B cell (primary cell): ENCODE measurements at regions not wholly inside any gene's neighbourhood (a gene's known extent, or its start where the extent isn't known, plus 50 kb on each side); places are given as distances from the start of the nearest gene placed in this dataset.

ENCODE experiments used
- ATAC-seq: fragments of 200-7000 bp; cut with Tn5 transposase; one replicate; pipeline ENCODE4 v1.10.0; 2021; ENCODE audit warnings: low read depth, mild to moderate bottlenecking, moderate number of reproducible peaks, moderate library complexity
- CTCF ChIA-PET: fragments of 350-600 bp; sonication (Branson Sonifier 250); formaldehyde crosslinking; loops from one replicate; lab custom pipeline; 2021; ENCODE audit warnings: antibody characterized with exemption, inconsistent platforms; lab: Charles Lee
- POLR2A ChIA-PET: fragments of 350-600 bp; sonication (Branson Sonifier 250); formaldehyde crosslinking; loops from one replicate; lab custom pipeline; 2021; ENCODE audit warnings: antibody characterized with exemption; lab: Charles Lee
- DNase-seq: peaks from one replicate; pipeline ENCODE4 v3.0.0; 2013
- H2AFZ ChIP-seq: 2 replicates; pipeline ENCODE4 v1.6.1; 2012; ENCODE audit warnings: mild to moderate bottlenecking, low read depth, low read length; ENCODE audit not compliant: insufficient read depth, poor library complexity, severe bottlenecking
- H3K27ac ChIP-seq, 2 donors: 1 replicate in 1 of 2; 2 replicates in 1 of 2; pipeline ENCODE4 v1.5.1; 2012 to 2013; ENCODE audit warnings: low read length in 2 of 2, mild to moderate bottlenecking in 2 of 2, moderate library complexity in 1 of 2
- H3K27me3 ChIP-seq, 4 experiments: fragments of 200-600 bp in 1 of 4; sonication (generic) in 1 of 4; replicated peaks in 1 of 4; 1 replicate in 2 of 4; 2 replicates in 2 of 4; pipeline versions ENCODE4 v1.6.1 to v1.7.0; 2013 to 2016; ENCODE audit warnings: low read length in 3 of 4, mild to moderate bottlenecking in 2 of 4, mixed read lengths in 1 of 4, moderate library complexity in 1 of 4; ENCODE audit not compliant: insufficient read depth in 4 of 4, control insufficient read depth in 3 of 4; ENCODE audit errors: control extremely low read depth in 1 of 4
- H3K36me3 ChIP-seq, 2 experiments: replicated peaks in 1 of 2; 1 replicate in 1 of 2; 2 replicates in 1 of 2; pipeline versions ENCODE4 v1.6.1 to v1.7.1; 2013; ENCODE audit warnings: low read length in 1 of 2; ENCODE audit not compliant: insufficient read depth in 2 of 2, control insufficient read depth in 1 of 2; ENCODE audit errors: control extremely low read depth in 1 of 2, extremely low read depth in 1 of 2
- H3K4me1 ChIP-seq, 2 donors: fragments of 200-600 bp in 1 of 2; sonication (generic) in 1 of 2; 1 replicate in 1 of 2; 2 replicates in 1 of 2; pipeline versions ENCODE4 v1.5.1 to v1.6.1; 2013 to 2017; ENCODE audit warnings: low read length in 2 of 2; ENCODE audit not compliant: control insufficient read depth in 2 of 2, insufficient read depth in 2 of 2
- H3K4me2 ChIP-seq: replicated peaks from 2 replicates; pipeline ENCODE3; 2012; ENCODE audit warnings: mild to moderate bottlenecking, low read depth, low read length; ENCODE audit not compliant: poor library complexity, severe bottlenecking
- H3K4me3 ChIP-seq, 5 experiments: fragments of 200-600 bp in 1 of 5; sonication (generic) in 1 of 5; 1 replicate in 3 of 5; 2 replicates in 2 of 5; pipeline versions ENCODE4 v1.5.1 to v1.7.0; 2011 to 2016; ENCODE audit warnings: low read length in 4 of 5, mild to moderate bottlenecking in 4 of 5, low read depth in 2 of 5, control low read depth in 1 of 5, moderate library complexity in 1 of 5; ENCODE audit not compliant: insufficient read depth in 1 of 5; ENCODE audit errors: control extremely low read depth in 1 of 5, extremely low read depth in 1 of 5
- H3K79me2 ChIP-seq: fragments of 200-600 bp; sonication (generic); one replicate; pipeline ENCODE4 v1.6.0; 2016; ENCODE audit warnings: low read length; ENCODE audit not compliant: control insufficient read depth, insufficient read depth
- H3K9ac ChIP-seq: fragments of 200-600 bp; sonication (generic); 2 replicates; pipeline ENCODE4 v1.6.1; 2017; ENCODE audit warnings: mild to moderate bottlenecking, low read length, moderate library complexity
- H3K9me3 ChIP-seq, 3 donors: one replicate each; pipeline versions ENCODE4 v1.6.1 to v1.7.1; 2013; ENCODE audit warnings: low read length in 2 of 3; ENCODE audit not compliant: control insufficient read depth in 2 of 3, insufficient read depth in 1 of 3; ENCODE audit errors: control extremely low read depth in 1 of 3
- H4K20me1 ChIP-seq: 2 replicates; pipeline ENCODE4 v1.6.0; 2012; ENCODE audit warnings: mild to moderate bottlenecking, low read length; ENCODE audit not compliant: insufficient read depth, control insufficient read depth, poor library complexity, severe bottlenecking
- H3K27ac Mint-ChIP-seq: one replicate; pipeline ENCODE4 v1.8.0; 2021; ENCODE audit warnings: mixed read lengths
- H3K27me3 Mint-ChIP-seq: one replicate; pipeline ENCODE4 v1.8.0; 2021; ENCODE audit warnings: mixed read lengths
- H3K4me1 Mint-ChIP-seq: one replicate; pipeline ENCODE4 v1.8.0; 2021; ENCODE audit warnings: mixed read lengths
- H3K4me3 Mint-ChIP-seq: one replicate; pipeline ENCODE4 v1.8.0; 2021; ENCODE audit warnings: mixed read lengths
- H3K9me3 Mint-ChIP-seq: one replicate; pipeline ENCODE4 v1.8.0; 2022; ENCODE audit warnings: mixed read lengths; ENCODE audit not compliant: insufficient read depth
- EZH2 ChIP-seq: IDR thresholded peaks from 2 replicates; pipeline ENCODE4 v1.6.1; 2012; ENCODE audit warnings: borderline replicate concordance, low read depth, mild to moderate bottlenecking, moderate library complexity, low read length; ENCODE audit not compliant: insufficient read depth, poor library complexity, severe bottlenecking
- WGBS: methylation state at CpG from one replicate; pipeline ENCODE4 v1.1.5; 2013; ENCODE audit warnings: missing lambda C conversion rate; ENCODE audit not compliant: insufficient coverage; 5-methylcytosine and 5-hydroxymethylcytosine counted together
- intact Hi-C: fragments of 100-400 bp; cut with micrococcal nuclease; formaldehyde crosslinking; loops from one replicate; pipeline ENCODE4 v1.10.0; 2022
- TF ChIP-seq, protein P1 (sequence below): fragments of 200-600 bp; IDR thresholded peaks from one replicate; pipeline ENCODE4 v1.8.0; 2022; ENCODE audit warnings: antibody characterized with exemption, mild to moderate bottlenecking

DNA sequence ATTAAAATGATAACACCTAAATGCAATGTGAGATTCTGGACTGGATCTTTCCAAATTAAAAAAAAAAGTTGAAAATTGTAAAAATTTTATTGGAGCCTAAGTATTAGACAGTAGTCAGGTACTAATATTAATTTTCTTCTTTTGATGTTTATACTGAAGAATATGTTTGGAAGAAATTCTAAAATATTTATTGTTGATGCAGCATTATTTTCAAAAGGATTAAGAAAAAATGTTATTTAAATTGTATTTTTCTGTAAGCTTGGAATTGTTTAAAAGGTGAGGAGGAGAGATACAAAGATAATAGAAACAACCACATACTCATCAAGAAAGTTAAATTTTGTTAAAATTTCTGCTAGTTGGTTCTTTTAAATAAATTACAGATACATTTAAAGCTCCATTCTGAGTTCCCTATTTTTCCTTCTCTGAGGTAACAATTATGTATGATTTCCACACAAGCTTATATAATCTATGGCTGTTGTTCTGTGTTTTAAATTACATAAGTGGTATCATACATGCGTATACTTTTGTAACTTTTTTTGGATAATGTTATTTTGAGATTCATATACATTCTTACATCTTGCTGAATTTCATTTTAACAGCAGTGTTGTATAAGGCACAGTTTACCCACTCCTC, 180.3 kb upstream of the RGS18 start:
- no peak overlapping the region for H3K4me3 Mint-ChIP-seq
- no CpG with 5 or more reads among the region's 1 CpG for WGBS

DNA sequence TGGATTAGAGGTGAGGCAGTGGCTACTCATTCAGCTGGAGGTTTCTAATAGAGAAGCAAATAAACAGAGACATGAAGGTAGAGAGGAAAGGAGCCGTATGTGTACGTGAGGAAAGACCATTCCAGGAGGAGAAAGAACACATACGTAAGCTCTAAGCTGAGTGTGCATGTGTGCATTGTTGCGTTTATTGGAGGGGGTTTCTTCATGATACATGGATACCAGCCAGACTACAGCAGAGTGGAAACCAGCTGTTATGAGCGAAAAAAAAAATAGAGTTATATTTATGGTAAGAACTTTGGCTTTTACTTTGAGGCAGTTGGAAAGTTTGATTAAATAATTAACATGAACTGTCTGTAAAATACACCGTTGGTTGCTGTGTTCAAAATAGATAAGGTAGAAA, 173.4 kb upstream of the RGS18 start:
- no peak overlapping the region for H2AFZ ChIP-seq
- H3K4me1 ChIP-seq, result no peaks in the 10 kb centered on the region
- no peaks in the 10 kb centered on the region for H3K36me3 ChIP-seq
- Mint-ChIP-seq H3K4me1 (no peaks in the 10 kb centered on the region), H3K27me3 (no peaks in the 10 kb centered on the region), H3K9me3 (peaks cover 8% of the 10 kb centered on the region), H3K4me3 (no peak overlapping the region), H3K27ac (no peak overlapping the region)
- no peak overlapping the region for H3K9ac ChIP-seq
- no peaks in the 10 kb centered on the region for H4K20me1 ChIP-seq
- H3K4me3 ChIP-seq, result no peak overlapping the region
- CTCF ChIA-PET, result no interaction called here
- no peak for ATAC-seq
- no peak overlapping the region for H3K27ac ChIP-seq
- H3K4me2 ChIP-seq, result no peak overlapping the region
- peaks cover 0 to 13% (median 1%) of the 10 kb centered on the region in 3 donors for H3K9me3 ChIP-seq
- WGBS, result 94% methylated on average over 5 of the region's 6 CpGs
- intact Hi-C loops, result no loop called here
- no peaks in the 10 kb centered on the region for H3K79me2 ChIP-seq
- no peak for DNase-seq
- TF ChIP-seq EZH2, result no peak
- TF ChIP-seq, protein P1, sequence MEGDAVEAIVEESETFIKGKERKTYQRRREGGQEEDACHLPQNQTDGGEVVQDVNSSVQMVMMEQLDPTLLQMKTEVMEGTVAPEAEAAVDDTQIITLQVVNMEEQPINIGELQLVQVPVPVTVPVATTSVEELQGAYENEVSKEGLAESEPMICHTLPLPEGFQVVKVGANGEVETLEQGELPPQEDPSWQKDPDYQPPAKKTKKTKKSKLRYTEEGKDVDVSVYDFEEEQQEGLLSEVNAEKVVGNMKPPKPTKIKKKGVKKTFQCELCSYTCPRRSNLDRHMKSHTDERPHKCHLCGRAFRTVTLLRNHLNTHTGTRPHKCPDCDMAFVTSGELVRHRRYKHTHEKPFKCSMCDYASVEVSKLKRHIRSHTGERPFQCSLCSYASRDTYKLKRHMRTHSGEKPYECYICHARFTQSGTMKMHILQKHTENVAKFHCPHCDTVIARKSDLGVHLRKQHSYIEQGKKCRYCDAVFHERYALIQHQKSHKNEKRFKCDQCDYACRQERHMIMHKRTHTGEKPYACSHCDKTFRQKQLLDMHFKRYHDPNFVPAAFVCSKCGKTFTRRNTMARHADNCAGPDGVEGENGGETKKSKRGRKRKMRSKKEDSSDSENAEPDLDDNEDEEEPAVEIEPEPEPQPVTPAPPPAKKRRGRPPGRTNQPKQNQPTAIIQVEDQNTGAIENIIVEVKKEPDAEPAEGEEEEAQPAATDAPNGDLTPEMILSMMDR, result no peak
- POLR2A ChIA-PET, result no interaction called here
- H3K27me3 ChIP-seq, result no peaks in the 10 kb centered on the region

More for the DNA sequence above, 180.3 kb upstream of the RGS18 start:
- TF ChIP-seq, protein P1, result no peak
- H3K27ac ChIP-seq, result no peak overlapping the region
- no peaks in the 10 kb centered on the region for H3K4me1 ChIP-seq
- no peaks in the 10 kb centered on the region for H3K27me3 ChIP-seq
- ATAC-seq (no peak), DNase-seq (no peak)
- no peak overlapping the region for H3K27ac Mint-ChIP-seq
- H3K9me3 Mint-ChIP-seq, result peaks cover 10% of the 10 kb centered on the region
- H3K36me3 ChIP-seq, result no peaks in the 10 kb centered on the region
- no peak overlapping the region for H3K4me2 ChIP-seq
- no peaks in the 10 kb centered on the region for H4K20me1 ChIP-seq
- CTCF ChIA-PET, result no interaction called here
- H2AFZ ChIP-seq, result no peak overlapping the region
- POLR2A ChIA-PET, result no interaction called here
- intact Hi-C loops, result no loop called here
- no peak overlapping the region for H3K4me3 ChIP-seq
- H3K9ac ChIP-seq, result no peak overlapping the region
- no peaks in the 10 kb centered on the region for H3K79me2 ChIP-seq
- H3K9me3 ChIP-seq, result peaks cover 0 to 8% (median 0%) of the 10 kb centered on the region in 3 donors
- H3K27me3 Mint-ChIP-seq, result no peaks in the 10 kb centered on the region
- H3K4me1 Mint-ChIP-seq, result no peaks in the 10 kb centered on the region
